NT2/D1 (cell line): ENCODE measurements at regions not wholly inside any gene's neighbourhood (a gene's known extent, or its start where the extent isn't known, plus 50 kb on each side); places are given as distances from the start of the nearest gene placed in this dataset.

ENCODE experiments used
- SUZ12 ChIP-seq: IDR thresholded peaks from 2 replicates; pipeline ENCODE4 v1.6.1; 2011; ENCODE audit not compliant: insufficient read length, insufficient read depth; ENCODE audit errors: extremely low read depth
- ZNF274 ChIP-seq: IDR thresholded peaks from 2 replicates; pipeline ENCODE4 v1.6.1; 2011; ENCODE audit warnings: mild to moderate bottlenecking, low read depth, low read length

GRCh38 chr1:82405333-82405732 is 604.6 kb downstream of the ADGRL2 start:
- TF ChIP-seq SUZ12 (no peak), ZNF274 (no peak)
